CD14-positive monocyte (primary cell): ENCODE measurements at regions not wholly inside any gene's neighbourhood (a gene's known extent, or its start where the extent isn't known, plus 50 kb on each side); places are given as distances from the start of the nearest gene placed in this dataset.

ENCODE experiments used
- DNase-seq, 3 donors: peaks; one replicate each; pipeline ENCODE4 v3.0.0-alpha.2; 2011 to 2022
- H2AFZ ChIP-seq: 2 replicates; pipeline ENCODE4 v1.6.0; 2012; ENCODE audit warnings: mild to moderate bottlenecking, low read depth, low read length, inconsistent platforms; ENCODE audit not compliant: insufficient read depth, poor library complexity, severe bottlenecking
- H3K27ac ChIP-seq, 2 donors: 1 replicate in 1 of 2; 2 replicates in 1 of 2; pipeline ENCODE4 v1.5.1; 2012 to 2013; ENCODE audit warnings: low read length in 2 of 2, control low read depth in 1 of 2, inconsistent platforms in 1 of 2, low read depth in 1 of 2, mild to moderate bottlenecking in 1 of 2
- H3K27me3 ChIP-seq, 2 donors: one replicate each; pipeline versions ENCODE4 v1.6.0 to v1.6.1; 2011 to 2013; ENCODE audit warnings: low read length in 2 of 2; ENCODE audit not compliant: control insufficient read depth in 2 of 2, insufficient read depth in 2 of 2
- H3K36me3 ChIP-seq, 2 donors: replicated peaks in 1 of 2; 1 replicate in 1 of 2; 2 replicates in 1 of 2; pipeline versions ENCODE4 v1.5.1 to v1.6.1; 2012 to 2013; ENCODE audit warnings: low read length in 2 of 2, control low read depth in 1 of 2, inconsistent platforms in 1 of 2, mild to moderate bottlenecking in 1 of 2; ENCODE audit not compliant: insufficient read depth in 2 of 2, control insufficient read depth in 1 of 2
- H3K4me1 ChIP-seq, 2 donors: 1 replicate in 1 of 2; 2 replicates in 1 of 2; pipeline versions ENCODE4 v1.5.1 to v1.6.1; 2012 to 2013; ENCODE audit warnings: low read length in 2 of 2, control low read depth in 1 of 2, inconsistent platforms in 1 of 2, mild to moderate bottlenecking in 1 of 2, moderate library complexity in 1 of 2; ENCODE audit not compliant: insufficient read depth in 2 of 2, control insufficient read depth in 1 of 2
- H3K4me2 ChIP-seq: replicated peaks from 2 replicates; pipeline ENCODE3; 2012; ENCODE audit warnings: low read length, moderate library complexity, mild to moderate bottlenecking; ENCODE audit not compliant: poor library complexity, severe bottlenecking; ENCODE audit errors: extremely low read depth
- H3K4me3 ChIP-seq, 3 experiments: fragments of 200-600 bp in 1 of 3; sonication (generic) in 1 of 3; replicated peaks in 1 of 3; 1 replicate in 2 of 3; 2 replicates in 1 of 3; pipeline ENCODE4 v1.5.1; 2011 to 2013; ENCODE audit warnings: low read length in 3 of 3, mild to moderate bottlenecking in 3 of 3, control low read depth in 2 of 3, low read depth in 2 of 3, inconsistent platforms in 1 of 3, moderate library complexity in 1 of 3
- H3K79me2 ChIP-seq: 2 replicates; pipeline ENCODE4 v1.6.0; 2012; ENCODE audit warnings: mild to moderate bottlenecking, control low read depth, inconsistent platforms, low read length, moderate library complexity; ENCODE audit not compliant: insufficient read depth
- H3K9ac ChIP-seq: 2 replicates; pipeline ENCODE4 v1.6.0; 2017; ENCODE audit warnings: low read length, mild to moderate bottlenecking; ENCODE audit not compliant: insufficient read depth, poor library complexity, severe bottlenecking
- H3K9me3 ChIP-seq, 2 donors: replicated peaks in 1 of 2; 1 replicate in 1 of 2; 2 replicates in 1 of 2; pipeline versions ENCODE4 v1.5.1 to v1.6.1; 2012 to 2013; ENCODE audit warnings: low read length in 2 of 2, control low read depth in 1 of 2; ENCODE audit not compliant: control insufficient read depth in 1 of 2, insufficient read depth in 1 of 2
- H4K20me1 ChIP-seq: 2 replicates; pipeline ENCODE4 v1.6.0; 2012; ENCODE audit warnings: mild to moderate bottlenecking, low read length, control low read depth, moderate library complexity; ENCODE audit not compliant: insufficient read depth
- H3K27ac Mint-ChIP-seq, 7 donors: one replicate each; pipeline ENCODE4 v1.8.0; 2020; ENCODE audit warnings: mild to moderate bottlenecking in 7 of 7, mixed read lengths in 7 of 7, moderate library complexity in 6 of 7, inconsistent platforms in 2 of 7
- H3K27me3 Mint-ChIP-seq, 3 donors: one replicate each; pipeline ENCODE4 v1.8.0; 2021 to 2022; ENCODE audit warnings: low read depth in 3 of 3, mild to moderate bottlenecking in 3 of 3, mixed read lengths in 3 of 3, moderate library complexity in 3 of 3, inconsistent platforms in 1 of 3
- H3K36me3 Mint-ChIP-seq, 2 donors: one replicate each; pipeline ENCODE4 v1.8.0; 2020; ENCODE audit warnings: mixed read lengths in 2 of 2, inconsistent platforms in 1 of 2, mild to moderate bottlenecking in 1 of 2
- H3K4me1 Mint-ChIP-seq: one replicate; pipeline ENCODE4 v1.8.0; 2020; ENCODE audit warnings: mild to moderate bottlenecking, mixed read lengths
- H3K4me3 Mint-ChIP-seq, 2 donors: one replicate each; pipeline ENCODE4 v1.8.0; 2020; ENCODE audit warnings: mild to moderate bottlenecking in 2 of 2, mixed read lengths in 2 of 2, moderate library complexity in 1 of 2
- H3K9me3 Mint-ChIP-seq, 7 donors: one replicate each; pipeline ENCODE4 v1.8.0; 2020 to 2022; ENCODE audit warnings: mixed read lengths in 7 of 7, mild to moderate bottlenecking in 6 of 7, moderate library complexity in 6 of 7, inconsistent platforms in 2 of 7
- WGBS: methylation state at CpG from one replicate; pipeline ENCODE4 v1.1.5; 2013; ENCODE audit warnings: missing lambda C conversion rate; ENCODE audit not compliant: insufficient coverage; 5-methylcytosine and 5-hydroxymethylcytosine counted together
- intact Hi-C, 2 donors: fragments of 100-400 bp; cut with micrococcal nuclease; formaldehyde crosslinking; loops; one replicate each; pipeline versions ENCODE4 v1.15.0 to v1.15.1; 2023
- TF ChIP-seq, protein P1 (sequence below): fragments of 200-600 bp; IDR thresholded peaks from one replicate; pipeline ENCODE4 v1.8.0; 2022; ENCODE audit warnings: antibody characterized with exemption, mild to moderate bottlenecking

DNA sequence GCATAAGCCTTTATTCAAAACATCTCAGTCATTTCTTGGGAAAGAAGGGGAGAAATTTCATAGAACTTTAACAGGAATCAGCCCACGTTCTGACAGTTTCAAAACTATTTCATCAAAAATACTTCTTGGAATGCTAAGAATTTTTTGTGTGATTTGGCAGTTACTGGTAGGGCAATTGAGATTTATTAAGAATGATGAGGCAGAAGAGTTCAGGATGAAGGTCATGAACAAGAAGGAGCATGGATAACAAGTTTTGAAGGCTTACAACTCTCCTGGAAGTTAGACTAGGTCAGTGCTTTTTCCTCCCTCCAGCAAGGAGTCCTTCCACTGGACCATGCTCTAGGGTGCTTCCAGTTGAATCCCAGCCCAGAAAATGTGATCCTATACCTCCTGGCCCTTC is 569.9 kb downstream of the ANKRD7 start:
- H2AFZ ChIP-seq, result no peak overlapping the region
- TF ChIP-seq, protein P1, sequence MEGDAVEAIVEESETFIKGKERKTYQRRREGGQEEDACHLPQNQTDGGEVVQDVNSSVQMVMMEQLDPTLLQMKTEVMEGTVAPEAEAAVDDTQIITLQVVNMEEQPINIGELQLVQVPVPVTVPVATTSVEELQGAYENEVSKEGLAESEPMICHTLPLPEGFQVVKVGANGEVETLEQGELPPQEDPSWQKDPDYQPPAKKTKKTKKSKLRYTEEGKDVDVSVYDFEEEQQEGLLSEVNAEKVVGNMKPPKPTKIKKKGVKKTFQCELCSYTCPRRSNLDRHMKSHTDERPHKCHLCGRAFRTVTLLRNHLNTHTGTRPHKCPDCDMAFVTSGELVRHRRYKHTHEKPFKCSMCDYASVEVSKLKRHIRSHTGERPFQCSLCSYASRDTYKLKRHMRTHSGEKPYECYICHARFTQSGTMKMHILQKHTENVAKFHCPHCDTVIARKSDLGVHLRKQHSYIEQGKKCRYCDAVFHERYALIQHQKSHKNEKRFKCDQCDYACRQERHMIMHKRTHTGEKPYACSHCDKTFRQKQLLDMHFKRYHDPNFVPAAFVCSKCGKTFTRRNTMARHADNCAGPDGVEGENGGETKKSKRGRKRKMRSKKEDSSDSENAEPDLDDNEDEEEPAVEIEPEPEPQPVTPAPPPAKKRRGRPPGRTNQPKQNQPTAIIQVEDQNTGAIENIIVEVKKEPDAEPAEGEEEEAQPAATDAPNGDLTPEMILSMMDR, result no peak
- H3K36me3 Mint-ChIP-seq, result no peaks in the 10 kb centered on the region
- intact Hi-C loops, result no loop called here
- H4K20me1 ChIP-seq, result no peaks in the 10 kb centered on the region
- no peak for DNase-seq
- no peak overlapping the region for H3K4me3 Mint-ChIP-seq
- no peaks in the 10 kb centered on the region for H3K4me1 ChIP-seq
- no CpG with 5 or more reads among the region's 1 CpG for WGBS
- H3K4me3 ChIP-seq, result no peak overlapping the region
- peaks cover 0 to 6% (median 2%) of the 10 kb centered on the region in 7 donors for H3K9me3 Mint-ChIP-seq
- H3K79me2 ChIP-seq, result no peaks in the 10 kb centered on the region
- H3K27me3 Mint-ChIP-seq, result no peaks in the 10 kb centered on the region
- H3K9ac ChIP-seq, result no peak overlapping the region
- H3K9me3 ChIP-seq, result peaks cover 0 to 7% of the 10 kb centered on the region in 2 donors
- H3K27ac Mint-ChIP-seq, result no peak overlapping the region
- H3K27ac ChIP-seq, result no peak overlapping the region
- no peaks in the 10 kb centered on the region for H3K27me3 ChIP-seq
- H3K36me3 ChIP-seq, result no peaks in the 10 kb centered on the region
- no peak overlapping the region for H3K4me2 ChIP-seq
- H3K4me1 Mint-ChIP-seq, result no peaks in the 10 kb centered on the region

GRCh38 chr7:118801366-118801765 is 576.9 kb downstream of the ANKRD7 start:
- H3K9ac ChIP-seq, result no peak overlapping the region
- H3K27me3 Mint-ChIP-seq, result no peaks in the 10 kb centered on the region
- TF ChIP-seq, protein P1, result no peak
- intact Hi-C loops, result no loop called here
- no peak overlapping the region for H3K4me3 Mint-ChIP-seq
- H3K4me3 ChIP-seq, result no peak overlapping the region
- no peak overlapping the region for H2AFZ ChIP-seq
- H3K27me3 ChIP-seq, result no peaks in the 10 kb centered on the region
- H3K9me3 ChIP-seq, result peaks cover 0 to 8% of the 10 kb centered on the region in 2 donors
- no peak overlapping the region for H3K27ac ChIP-seq
- H3K4me2 ChIP-seq, result no peak overlapping the region
- no peak overlapping the region for H3K27ac Mint-ChIP-seq
- no peaks in the 10 kb centered on the region for H3K36me3 ChIP-seq
- H3K4me1 Mint-ChIP-seq, result no peaks in the 10 kb centered on the region
- H4K20me1 ChIP-seq, result no peaks in the 10 kb centered on the region
- H3K9me3 Mint-ChIP-seq, result peaks cover 0 to 8% (median 0%) of the 10 kb centered on the region in 7 donors
- WGBS, result no CpG with 5 or more reads among the region's 2 CpGs
- no peaks in the 10 kb centered on the region for H3K4me1 ChIP-seq
- DNase-seq, result no peak
- no peaks in the 10 kb centered on the region for H3K36me3 Mint-ChIP-seq
- no peaks in the 10 kb centered on the region for H3K79me2 ChIP-seq
